Endothelial cell of umbilical vein (primary cell): ENCODE measurements at regions not wholly inside any gene's neighbourhood (a gene's known extent, or its start where the extent isn't known, plus 50 kb on each side); places are given as distances from the start of the nearest gene placed in this dataset.

ENCODE experiments used
- BruUV-seq: library from RNA; stranded (reverse); fragments of 400-500 nt; replicated peaks from 2 replicates; lab custom pipeline; 2021; lab: Mats Ljungman, UMichigan
- CTCF ChIA-PET: fragments of 300-600, 350-600 bp; sonication (Branson Sonifier 250); formaldehyde crosslinking; loops from one replicate; lab custom pipeline; 2021; ENCODE audit warnings: antibody characterized with exemption, inconsistent platforms; lab: Charles Lee
- POLR2A ChIA-PET: fragments of 300-600, 350-600 bp; sonication (Branson Sonifier 250); formaldehyde crosslinking; loops from one replicate; lab custom pipeline; 2021; ENCODE audit warnings: antibody characterized with exemption, inconsistent platforms; lab: Charles Lee
- DNase-seq: peaks from one replicate; pipeline ENCODE4 v3.0.0-alpha.2; 2011; ENCODE audit warnings: low read depth, low spot score
- FAIRE-seq: peaks from 2 replicates; lab custom pipeline; 2011; peaks lifted over from hg19 to GRCh38; lab: Jason Lieb, UNC
- H2AFZ ChIP-seq: 2 replicates; pipeline ENCODE4 v1.6.0; 2012; ENCODE audit warnings: low read depth, low read length, control low read depth, inconsistent platforms
- H3K27ac ChIP-seq: 2 replicates; pipeline ENCODE4 v1.5.1; 2011; ENCODE audit warnings: low read depth, mild to moderate bottlenecking, control low read depth, low read length, moderate library complexity; ENCODE audit not compliant: insufficient read depth
- H3K27me3 ChIP-seq, 2 experiments: 2 replicates each; pipeline versions ENCODE4 v1.6.0 to v1.6.1; 2011; ENCODE audit warnings: low read length in 2 of 2, mixed read lengths in 1 of 2; ENCODE audit not compliant: control insufficient read depth in 2 of 2, insufficient read depth in 2 of 2
- H3K36me3 ChIP-seq, 2 experiments: 2 replicates in 1 of 2; 3 replicates in 1 of 2; pipeline ENCODE4 v1.5.1; 2011; ENCODE audit warnings: low read length in 2 of 2, mild to moderate bottlenecking in 1 of 2, moderate library complexity in 1 of 2; ENCODE audit not compliant: control insufficient read depth in 2 of 2, insufficient read depth in 2 of 2; ENCODE audit errors: extremely low read depth in 1 of 2
- H3K4me1 ChIP-seq: 3 replicates; pipeline ENCODE4 v1.5.1; 2011; ENCODE audit warnings: mild to moderate bottlenecking, low read length; ENCODE audit not compliant: control insufficient read depth, insufficient read depth; ENCODE audit errors: extremely low read depth
- H3K4me2 ChIP-seq: 2 replicates; pipeline ENCODE4 v1.6.1; 2011; ENCODE audit warnings: low read length, control low read depth, mixed read lengths; ENCODE audit not compliant: insufficient read depth
- H3K4me3 ChIP-seq, 3 experiments: fragments of 200-600 bp in 1 of 3; sonication (generic), shearing (Covaris generic) in 1 of 3; replicated peaks in 1 of 3; 2 replicates each; pipeline ENCODE4 v1.5.1; 2011 to 2016; ENCODE audit warnings: control low read depth in 3 of 3, low read length in 3 of 3, mild to moderate bottlenecking in 2 of 3, inconsistent platforms in 1 of 3, low read depth in 1 of 3, moderate library complexity in 1 of 3; ENCODE audit not compliant: insufficient read depth in 1 of 3
- H3K79me2 ChIP-seq: 2 replicates; pipeline ENCODE4 v1.6.0; 2012; ENCODE audit warnings: low read length, inconsistent platforms; ENCODE audit not compliant: control insufficient read depth, insufficient read depth
- H3K9ac ChIP-seq: replicated peaks from 2 replicates; pipeline ENCODE3; 2011; ENCODE audit warnings: low read length, control low read depth; ENCODE audit not compliant: insufficient read depth; ENCODE audit errors: extremely low read depth
- H3K9me1 ChIP-seq: replicated peaks from 3 replicates; pipeline ENCODE4 v1.6.0; 2011; ENCODE audit warnings: mild to moderate bottlenecking, low read length; ENCODE audit not compliant: control insufficient read depth, insufficient read depth; ENCODE audit errors: extremely low read depth
- H3K9me3 ChIP-seq: replicated peaks from 2 replicates; pipeline ENCODE4 v1.5.1; 2012; ENCODE audit warnings: low read length, inconsistent platforms; ENCODE audit not compliant: control insufficient read depth, insufficient read depth
- H4K20me1 ChIP-seq: replicated peaks from 2 replicates; pipeline ENCODE3; 2011; ENCODE audit warnings: mild to moderate bottlenecking, low read length; ENCODE audit not compliant: control insufficient read depth, insufficient read depth; ENCODE audit errors: extremely low read depth
- EZH2 ChIP-seq: IDR thresholded peaks from 2 replicates; pipeline ENCODE4 v1.6.1; 2012; ENCODE audit warnings: borderline replicate concordance, low read depth, mild to moderate bottlenecking, moderate library complexity, low read length, inconsistent platforms; ENCODE audit not compliant: severe bottlenecking
- FOS ChIP-seq: IDR thresholded peaks from 2 replicates; pipeline ENCODE4 v1.6.1; 2011; ENCODE audit warnings: mild to moderate bottlenecking, low read length, moderate library complexity, borderline replicate concordance; ENCODE audit not compliant: insufficient read depth
- GATA2 ChIP-seq: IDR thresholded peaks from 2 replicates; pipeline ENCODE4 v1.7.0; 2011; ENCODE audit warnings: low read depth, mild to moderate bottlenecking, moderate library complexity, mixed read lengths, low read length; ENCODE audit not compliant: insufficient read length, insufficient read depth
- JUN ChIP-seq: IDR thresholded peaks from 2 replicates; pipeline ENCODE4 v1.6.1; 2011; ENCODE audit warnings: borderline replicate concordance, low read depth; ENCODE audit not compliant: insufficient read length, insufficient read depth
- MYC ChIP-seq: IDR thresholded peaks from one replicate; pipeline ENCODE4 v1.6.1; 2011; ENCODE audit warnings: mild to moderate bottlenecking, low read depth, low read length
- POLR2A ChIP-seq: IDR thresholded peaks from 2 replicates; pipeline ENCODE4 v1.6.1; 2012; ENCODE audit warnings: low read depth, mild to moderate bottlenecking, control low read depth, low read length
- POLR2AphosphoS5 ChIP-seq: IDR thresholded peaks from 2 replicates; pipeline ENCODE4 v1.6.1; 2012; ENCODE audit warnings: low read depth, mild to moderate bottlenecking, control low read depth, low read length, moderate library complexity; ENCODE audit not compliant: insufficient read depth
- dilution Hi-C: fragments of 300-500 bp; cut with MboI; formaldehyde crosslinking; loops from one replicate; pipeline ENCODE4 v1.15.0; 2019; ENCODE audit warnings: low sequenced_read_pairs; ENCODE audit not compliant: extremely low pct_ligation_motif_present
- intact Hi-C: fragments of 100-400 bp; cut with micrococcal nuclease; formaldehyde crosslinking; loops from one replicate; pipeline ENCODE4 v1.10.0; 2022
- TF ChIP-seq, protein P1 (sequence below), 2 donors: IDR thresholded peaks; 1 replicate in 1 of 2; 2 replicates in 1 of 2; pipeline ENCODE4 v1.5.1; 2011; ENCODE audit warnings: low read length in 2 of 2, mild to moderate bottlenecking in 2 of 2, moderate library complexity in 2 of 2, control low read depth in 1 of 2, inconsistent platforms in 1 of 2, low read depth in 1 of 2; ENCODE audit not compliant: insufficient read depth in 1 of 2; ENCODE audit errors: extremely low read depth in 1 of 2
- TF ChIP-seq, protein P2 (sequence below): IDR thresholded peaks from 2 replicates; pipeline ENCODE4 v1.6.1; 2011; ENCODE audit not compliant: insufficient read depth, insufficient read length

DNA sequence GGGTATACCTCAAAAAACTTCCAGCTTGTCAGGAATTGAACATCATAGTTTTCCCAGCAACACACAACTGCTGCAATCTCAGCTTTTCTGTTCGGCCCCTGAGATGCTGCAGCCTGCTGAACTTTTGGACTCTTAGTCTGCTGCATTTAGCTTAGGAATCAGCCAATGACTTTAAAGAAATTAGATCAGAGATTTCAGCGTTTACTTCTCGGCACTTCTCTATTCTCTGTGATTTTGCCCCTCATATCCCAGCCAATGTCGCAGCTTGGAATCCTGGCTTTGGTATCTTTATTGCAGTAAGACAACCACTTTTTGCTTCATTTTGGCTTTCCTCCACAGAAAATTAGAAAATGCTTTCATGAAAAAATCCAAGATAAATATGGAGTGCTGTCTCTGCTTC, 86.3 kb upstream of the MCTP2 start:
- Histone ChIP-seq H3K36me3 (no peaks in the 10 kb centered on the region), H3K27me3 (no peaks in the 10 kb centered on the region), H2AFZ (no peak overlapping the region), H4K20me1 (no peaks in the 10 kb centered on the region), H3K79me2 (no peaks in the 10 kb centered on the region), H3K4me3 (no peak overlapping the region), H3K4me1 (no peaks in the 10 kb centered on the region), H3K4me2 (no peak overlapping the region), H3K9me3 (no peaks in the 10 kb centered on the region), H3K9ac (no peak overlapping the region), H3K27ac (no peak overlapping the region), H3K9me1 (no peaks in the 10 kb centered on the region)
- ChIA-PET CTCF (no interaction called here), POLR2A (no interaction called here)
- dilution Hi-C loops, result no loop called here
- TF ChIP-seq, protein P1, sequence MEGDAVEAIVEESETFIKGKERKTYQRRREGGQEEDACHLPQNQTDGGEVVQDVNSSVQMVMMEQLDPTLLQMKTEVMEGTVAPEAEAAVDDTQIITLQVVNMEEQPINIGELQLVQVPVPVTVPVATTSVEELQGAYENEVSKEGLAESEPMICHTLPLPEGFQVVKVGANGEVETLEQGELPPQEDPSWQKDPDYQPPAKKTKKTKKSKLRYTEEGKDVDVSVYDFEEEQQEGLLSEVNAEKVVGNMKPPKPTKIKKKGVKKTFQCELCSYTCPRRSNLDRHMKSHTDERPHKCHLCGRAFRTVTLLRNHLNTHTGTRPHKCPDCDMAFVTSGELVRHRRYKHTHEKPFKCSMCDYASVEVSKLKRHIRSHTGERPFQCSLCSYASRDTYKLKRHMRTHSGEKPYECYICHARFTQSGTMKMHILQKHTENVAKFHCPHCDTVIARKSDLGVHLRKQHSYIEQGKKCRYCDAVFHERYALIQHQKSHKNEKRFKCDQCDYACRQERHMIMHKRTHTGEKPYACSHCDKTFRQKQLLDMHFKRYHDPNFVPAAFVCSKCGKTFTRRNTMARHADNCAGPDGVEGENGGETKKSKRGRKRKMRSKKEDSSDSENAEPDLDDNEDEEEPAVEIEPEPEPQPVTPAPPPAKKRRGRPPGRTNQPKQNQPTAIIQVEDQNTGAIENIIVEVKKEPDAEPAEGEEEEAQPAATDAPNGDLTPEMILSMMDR (IDR thresholded peaks at IDR 0.05; ENCODE audit: extremely low read depth in 1 of 2, insufficient read depth in 1 of 2, low read depth in 1 of 2, low read length in 2 of 2), result no peak
- TF ChIP-seq EZH2, result no peak
- TF ChIP-seq, protein P2, sequence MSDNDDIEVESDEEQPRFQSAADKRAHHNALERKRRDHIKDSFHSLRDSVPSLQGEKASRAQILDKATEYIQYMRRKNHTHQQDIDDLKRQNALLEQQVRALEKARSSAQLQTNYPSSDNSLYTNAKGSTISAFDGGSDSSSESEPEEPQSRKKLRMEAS, result no peak
- TF ChIP-seq POLR2A, result no peak
- no peak for TF ChIP-seq JUN
- TF ChIP-seq GATA2, result no peak
- no peak for TF ChIP-seq FOS
- TF ChIP-seq POLR2AphosphoS5, result no peak
- no peak for TF ChIP-seq MYC
- intact Hi-C loops, result no loop called here
- BruUV-seq, result no TSS peak
- no peak for FAIRE-seq
- no peak for DNase-seq
